Thoracic aorta (tissue), 2 donors: ENCODE measurements at regions not wholly inside any gene's neighbourhood (a gene's known extent, or its start where the extent isn't known, plus 50 kb on each side); places are given as distances from the start of the nearest gene placed in this dataset.

Source experiments
- ATAC-seq: fragments of 150-250 bp; one replicate; pipeline ENCODE4 v1.8.0; 2017; ENCODE audit warnings: low read depth; ENCODE audit not compliant: insufficient number of reproducible peaks, low FRiP score
- DNase-seq: peaks from one replicate; pipeline ENCODE4 v3.0.0-alpha.2; 2020; ENCODE audit warnings: low spot score
- H3K27ac ChIP-seq, 2 donors: fragments of 200-600 bp; sonication (generic); 1 replicate in 1 of 2; 2 replicates in 1 of 2; pipeline ENCODE4 v1.5.1; 2016; ENCODE audit warnings: mild to moderate bottlenecking in 2 of 2, moderate library complexity in 2 of 2
- H3K27me3 ChIP-seq: fragments of 200-600 bp; sonication (generic); replicated peaks from 2 replicates; pipeline ENCODE4 v1.6.0; 2016; ENCODE audit warnings: mild to moderate bottlenecking; ENCODE audit not compliant: insufficient read depth
- H3K36me3 ChIP-seq: fragments of 200-600 bp; sonication (generic); one replicate; pipeline ENCODE4 v1.5.1; 2016
- H3K4me1 ChIP-seq, 2 donors: fragments of 200-600 bp; sonication (generic); 1 replicate in 1 of 2; 2 replicates in 1 of 2; pipeline versions ENCODE4 v1.5.1 to v1.6.0; 2016; ENCODE audit warnings: low read depth in 2 of 2, mild to moderate bottlenecking in 1 of 2; ENCODE audit not compliant: control insufficient read depth in 1 of 2
- H3K4me3 ChIP-seq: fragments of 200-600 bp; sonication (generic); 2 replicates; pipeline ENCODE4 v1.5.1; 2016; ENCODE audit warnings: mild to moderate bottlenecking
- H3K9me3 ChIP-seq: fragments of 200-600 bp; sonication (generic); 2 replicates; pipeline ENCODE4 v1.5.1; 2016
- CTCF ChIP-seq: fragments of 200-600 bp; sonication (generic); IDR thresholded peaks from one replicate; pipeline ENCODE4 v1.5.1; 2019; ENCODE audit warnings: antibody characterized with exemption

- ATAC-seq (no peak), DNase-seq (no peak)
- TF ChIP-seq CTCF, result no peak
- no peaks in the 10 kb centered on the region for H3K9me3 ChIP-seq
- H3K27ac ChIP-seq, result no peak overlapping the region
- H3K4me1 ChIP-seq, result peaks cover 0 to 4% of the 10 kb centered on the region in 2 donors
- no peaks in the 10 kb centered on the region for H3K27me3 ChIP-seq
- no peak overlapping the region for H3K4me3 ChIP-seq
- H3K36me3 ChIP-seq, result no peaks in the 10 kb centered on the region
Measured at GRCh38 chr4:126697748-126698147, 935.0 kb upstream of the INTU start.

- Histone ChIP-seq H3K4me1 (peaks cover 0 to 4% of the 10 kb centered on the region in 2 donors), H3K36me3 (no peaks in the 10 kb centered on the region), H3K4me3 (no peak overlapping the region), H3K9me3 (no peaks in the 10 kb centered on the region), H3K27ac (no peak overlapping the region), H3K27me3 (no peaks in the 10 kb centered on the region)
- TF ChIP-seq CTCF, result no peak
- ATAC-seq (no peak), DNase-seq (no peak)
Measured at GRCh38 chr4:126698224-126698623, 934.5 kb upstream of the INTU start.

DNA sequence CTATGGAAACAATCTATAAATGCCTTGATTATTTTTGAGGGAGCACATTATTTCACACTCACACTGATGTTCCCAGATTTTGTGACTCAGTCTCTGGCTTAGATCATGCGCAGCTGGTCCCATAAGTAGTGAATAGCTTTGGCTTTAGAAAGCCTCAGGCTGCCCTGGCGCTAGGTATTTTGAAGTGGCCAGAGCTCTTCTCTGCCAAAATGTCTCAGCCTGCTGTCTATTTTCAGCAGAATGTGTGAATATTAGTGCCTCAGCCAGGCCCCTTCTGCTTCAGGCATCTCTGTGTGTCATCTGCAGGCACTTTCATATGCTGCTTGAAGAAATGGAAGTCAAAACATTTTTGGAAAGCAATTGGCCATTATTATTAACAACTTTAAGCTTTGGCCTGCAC, 931.0 kb upstream of the INTU start:
- H3K36me3 ChIP-seq, result no peaks in the 10 kb centered on the region
- H3K27ac ChIP-seq, result no peak overlapping the region
- peaks cover 0 to 4% of the 10 kb centered on the region in 2 donors for H3K4me1 ChIP-seq
- no peak overlapping the region for H3K4me3 ChIP-seq
- DNase-seq, result no peak
- no peak for TF ChIP-seq CTCF
- no peak for ATAC-seq
- no peaks in the 10 kb centered on the region for H3K27me3 ChIP-seq
- H3K9me3 ChIP-seq, result no peaks in the 10 kb centered on the region

DNA sequence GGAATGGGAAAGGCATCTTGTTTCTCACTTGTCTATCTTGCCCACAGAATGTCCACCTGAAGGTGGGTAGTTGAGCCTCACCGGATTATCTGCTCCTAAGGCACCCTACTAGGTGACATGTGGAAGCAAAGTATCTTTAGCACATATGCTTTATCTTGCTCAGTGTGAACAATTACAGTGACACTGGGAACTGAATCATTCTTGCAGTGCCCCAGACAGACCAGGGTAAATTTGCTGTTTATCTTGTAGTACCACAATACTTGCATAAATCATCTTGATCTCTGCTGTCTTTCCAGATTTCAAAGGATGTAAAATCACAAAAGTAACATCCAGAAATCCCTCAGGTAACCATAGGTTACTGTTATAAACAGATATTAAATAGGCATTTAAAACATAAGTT, 930.0 kb upstream of the INTU start:
- no peak for ATAC-seq
- no peaks in the 10 kb centered on the region for H3K9me3 ChIP-seq
- no peak overlapping the region for H3K4me3 ChIP-seq
- peaks cover 0 to 4% of the 10 kb centered on the region in 2 donors for H3K4me1 ChIP-seq
- no peak for TF ChIP-seq CTCF
- no peak for DNase-seq
- H3K36me3 ChIP-seq, result no peaks in the 10 kb centered on the region
- H3K27ac ChIP-seq, result no peak overlapping the region
- no peaks in the 10 kb centered on the region for H3K27me3 ChIP-seq

GRCh38 chr4:126705266-126705665, 927.5 kb upstream of the INTU start:
- no peak for ATAC-seq
- no peak overlapping the region for H3K4me3 ChIP-seq
- H3K27me3 ChIP-seq, result no peaks in the 10 kb centered on the region
- H3K9me3 ChIP-seq, result no peaks in the 10 kb centered on the region
- no peaks in the 10 kb centered on the region for H3K36me3 ChIP-seq
- no peak overlapping the region for H3K27ac ChIP-seq
- peaks cover 0 to 4% of the 10 kb centered on the region in 2 donors for H3K4me1 ChIP-seq
- TF ChIP-seq CTCF, result no peak
- DNase-seq, result no peak
